ENCODE measurements at regions not wholly inside any gene's neighbourhood (a gene's known extent, or its start where the extent isn't known, plus 50 kb on each side); places are given as distances from the start of the nearest gene placed in this dataset.

DNA sequence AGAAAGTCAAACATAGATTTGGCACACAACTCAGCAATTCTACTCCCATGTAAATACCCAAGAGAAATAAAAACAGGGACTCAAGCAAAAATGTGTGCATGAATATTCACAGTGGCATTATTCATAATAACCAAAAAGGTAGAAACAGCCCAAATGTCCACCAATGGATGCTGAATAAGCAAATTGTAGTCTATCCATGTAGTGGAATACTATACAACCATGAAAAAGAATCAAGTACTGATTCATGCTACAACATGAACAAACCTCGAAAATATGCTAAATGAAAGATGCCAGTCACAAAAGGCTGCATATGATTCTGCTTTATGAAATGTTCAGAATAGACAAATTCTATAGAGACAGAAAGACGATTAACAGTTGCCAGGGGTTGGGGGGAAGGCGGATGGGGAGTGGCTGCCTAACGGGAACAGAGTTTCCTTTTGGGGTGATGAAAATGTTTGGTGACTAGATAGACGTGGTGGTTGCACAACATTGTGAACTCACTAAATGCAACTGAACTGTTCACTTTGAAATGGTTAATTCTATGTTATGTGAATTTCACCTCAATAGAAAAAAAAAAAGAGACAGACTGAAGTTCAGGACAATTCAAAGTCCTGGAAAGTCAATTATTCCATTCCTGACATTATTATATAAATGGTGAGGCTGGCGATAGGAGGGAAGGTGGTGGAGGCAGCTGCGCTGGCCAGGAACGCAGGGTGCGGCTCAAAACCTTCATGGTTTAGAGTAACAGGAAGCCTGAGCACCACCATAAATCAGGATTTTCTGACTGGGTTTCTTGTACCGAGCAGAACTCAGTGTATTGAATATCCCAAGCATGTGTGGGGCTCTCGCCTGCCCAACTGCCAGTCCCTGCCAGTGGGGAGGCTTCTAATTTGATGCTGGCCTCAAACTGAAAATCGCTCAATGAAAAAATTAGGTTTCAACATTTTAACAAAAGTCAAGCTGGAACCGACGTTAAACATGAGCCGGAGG lies 300.9 kb downstream of the C16orf95 start:
- Mint-ChIP-seq H3K4me1 (ENCODE audit: low read depth, unreplicated experiment) (peaks cover 6% of the 10 kb centered on the region), H3K27me3 (ENCODE audit: low read depth, unreplicated experiment) (peaks cover 16% of the 10 kb centered on the region), H3K27ac (ENCODE audit: unreplicated experiment) (no peak overlapping the region), H3K36me3 (ENCODE audit: low read depth, unreplicated experiment) (no peaks in the 10 kb centered on the region), H3K9me3 (ENCODE audit: unreplicated experiment) (no peaks in the 10 kb centered on the region), H3K4me3 (ENCODE audit: unreplicated experiment) (no peak overlapping the region)
- DNase-seq (ENCODE audit: low read depth) = no peak
- no peak overlapping the region for H3K4me2 ChIP-seq (ENCODE audit: low read length)
- H3K4me1 ChIP-seq (ENCODE audit: insufficient read depth, low read length) = peaks cover 12% of the 10 kb centered on the region
- no peak overlapping the region for H3K9ac ChIP-seq (ENCODE audit: low read length)
- FAIRE-seq = no peak
- TF ChIP-seq EZH2 (IDR thresholded peaks at IDR 0.05; ENCODE audit: insufficient read depth, low read length) = no peak
- H3K9me3 ChIP-seq (ENCODE audit: insufficient read depth, low read depth, low read length) = no peaks in the 10 kb centered on the region
- H4K20me1 ChIP-seq (ENCODE audit: insufficient read depth, low read length) = no peaks in the 10 kb centered on the region
- H3K27me3 ChIP-seq (ENCODE audit: insufficient read depth, low read length) = no peaks in the 10 kb centered on the region
- H2AFZ ChIP-seq (ENCODE audit: low read depth, low read length) = no peak overlapping the region
- H3K4me3 ChIP-seq (ENCODE audit: insufficient read depth, low read depth, low read length) = no peak overlapping the region
- no peaks in the 10 kb centered on the region for H3K36me3 ChIP-seq (ENCODE audit: insufficient read depth, low read length)
- no peak overlapping the region for H3K27ac ChIP-seq (ENCODE audit: low read depth, low read length)
- H3K79me2 ChIP-seq (ENCODE audit: insufficient read depth, low read length) = no peaks in the 10 kb centered on the region

DNA sequence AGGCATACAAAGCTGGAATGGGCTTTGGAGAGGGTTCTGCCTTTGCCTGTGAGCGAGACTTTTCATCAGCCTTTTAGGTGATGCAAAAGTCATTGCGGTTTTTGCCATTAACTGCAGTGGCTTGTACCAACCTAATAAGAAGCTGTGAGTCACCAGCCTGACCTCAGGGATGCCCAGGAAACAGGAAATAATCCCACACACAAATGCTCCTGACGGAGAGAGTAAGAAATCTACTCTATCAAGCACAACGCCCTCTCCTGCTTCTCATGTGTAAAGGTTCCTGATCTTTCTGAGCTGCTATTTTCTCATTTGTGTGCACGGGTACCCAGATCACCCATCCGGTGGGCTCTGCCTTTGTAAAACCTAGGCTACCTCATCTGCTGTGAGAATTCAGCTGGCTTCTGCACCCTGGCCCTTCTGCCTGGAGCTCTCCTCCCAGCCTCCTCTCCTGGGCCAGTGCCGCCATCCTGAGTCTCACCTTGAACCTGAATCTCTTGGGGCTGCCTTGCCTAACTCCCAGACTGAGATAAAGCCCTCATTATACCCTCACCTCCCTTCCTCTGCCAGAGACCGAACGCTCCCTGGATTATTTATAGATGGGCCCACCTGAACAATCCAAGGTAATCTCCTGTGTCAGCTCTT lies 299.7 kb downstream of the C16orf95 start:
- H3K27me3 ChIP-seq (ENCODE audit: insufficient read depth, low read length) = no peaks in the 10 kb centered on the region
- H3K4me1 ChIP-seq (ENCODE audit: insufficient read depth, low read length) = peaks cover 12% of the 10 kb centered on the region
- H3K27ac ChIP-seq (ENCODE audit: low read depth, low read length) = no peak overlapping the region
- peak overlapping the region; percentile 38 for H3K4me2 ChIP-seq (ENCODE audit: low read length)
- no peak for TF ChIP-seq EZH2 (IDR thresholded peaks at IDR 0.05; ENCODE audit: insufficient read depth, low read length)
- TF ChIP-seq, protein P1, sequence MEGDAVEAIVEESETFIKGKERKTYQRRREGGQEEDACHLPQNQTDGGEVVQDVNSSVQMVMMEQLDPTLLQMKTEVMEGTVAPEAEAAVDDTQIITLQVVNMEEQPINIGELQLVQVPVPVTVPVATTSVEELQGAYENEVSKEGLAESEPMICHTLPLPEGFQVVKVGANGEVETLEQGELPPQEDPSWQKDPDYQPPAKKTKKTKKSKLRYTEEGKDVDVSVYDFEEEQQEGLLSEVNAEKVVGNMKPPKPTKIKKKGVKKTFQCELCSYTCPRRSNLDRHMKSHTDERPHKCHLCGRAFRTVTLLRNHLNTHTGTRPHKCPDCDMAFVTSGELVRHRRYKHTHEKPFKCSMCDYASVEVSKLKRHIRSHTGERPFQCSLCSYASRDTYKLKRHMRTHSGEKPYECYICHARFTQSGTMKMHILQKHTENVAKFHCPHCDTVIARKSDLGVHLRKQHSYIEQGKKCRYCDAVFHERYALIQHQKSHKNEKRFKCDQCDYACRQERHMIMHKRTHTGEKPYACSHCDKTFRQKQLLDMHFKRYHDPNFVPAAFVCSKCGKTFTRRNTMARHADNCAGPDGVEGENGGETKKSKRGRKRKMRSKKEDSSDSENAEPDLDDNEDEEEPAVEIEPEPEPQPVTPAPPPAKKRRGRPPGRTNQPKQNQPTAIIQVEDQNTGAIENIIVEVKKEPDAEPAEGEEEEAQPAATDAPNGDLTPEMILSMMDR (IDR thresholded peaks at IDR 0.05; ENCODE audit: insufficient read depth, low read depth, low read length) = peak; percentile 46
- Mint-ChIP-seq H3K9me3 (ENCODE audit: unreplicated experiment) (no peaks in the 10 kb centered on the region), H3K4me3 (ENCODE audit: unreplicated experiment) (no peak overlapping the region), H3K27ac (ENCODE audit: unreplicated experiment) (no peak overlapping the region), H3K36me3 (ENCODE audit: low read depth, unreplicated experiment) (no peaks in the 10 kb centered on the region), H3K4me1 (ENCODE audit: low read depth, unreplicated experiment) (peaks cover 6% of the 10 kb centered on the region), H3K27me3 (ENCODE audit: low read depth, unreplicated experiment) (peaks cover 16% of the 10 kb centered on the region)
- no peak overlapping the region for H3K9ac ChIP-seq (ENCODE audit: low read length)
- H2AFZ ChIP-seq (ENCODE audit: low read depth, low read length) = no peak overlapping the region
- H3K36me3 ChIP-seq (ENCODE audit: insufficient read depth, low read length) = no peaks in the 10 kb centered on the region
- peak; percentile 93 for DNase-seq (ENCODE audit: low read depth)
- H3K4me3 ChIP-seq (ENCODE audit: insufficient read depth, low read depth, low read length) = no peak overlapping the region
- FAIRE-seq = peak; percentile 74
- H3K79me2 ChIP-seq (ENCODE audit: insufficient read depth, low read length) = no peaks in the 10 kb centered on the region
- no peaks in the 10 kb centered on the region for H3K9me3 ChIP-seq (ENCODE audit: insufficient read depth, low read depth, low read length)
- no peaks in the 10 kb centered on the region for H4K20me1 ChIP-seq (ENCODE audit: insufficient read depth, low read length)

- H3K4me1 Mint-ChIP-seq (ENCODE audit: low read depth, unreplicated experiment) = peaks cover 3% of the 10 kb centered on the region
- H3K9me3 Mint-ChIP-seq (ENCODE audit: unreplicated experiment) = peaks cover 12% of the 10 kb centered on the region
- no peak overlapping the region for H3K4me3 ChIP-seq (ENCODE audit: insufficient read depth, low read depth, low read length)
- no peak for TF ChIP-seq EZH2 (IDR thresholded peaks at IDR 0.05; ENCODE audit: insufficient read depth, low read length)
- TF ChIP-seq, protein P1 (IDR thresholded peaks at IDR 0.05; ENCODE audit: insufficient read depth, low read depth, low read length) = no peak
- no peaks in the 10 kb centered on the region for H3K9me3 ChIP-seq (ENCODE audit: insufficient read depth, low read depth, low read length)
- H2AFZ ChIP-seq (ENCODE audit: low read depth, low read length) = no peak overlapping the region
- H3K4me2 ChIP-seq (ENCODE audit: low read length) = no peak overlapping the region
- no peaks in the 10 kb centered on the region for H3K4me1 ChIP-seq (ENCODE audit: insufficient read depth, low read length)
- H3K27ac Mint-ChIP-seq (ENCODE audit: unreplicated experiment) = no peak overlapping the region
- peaks cover 2% of the 10 kb centered on the region for H3K27me3 ChIP-seq (ENCODE audit: insufficient read depth, low read length)
- FAIRE-seq (no peak), DNase-seq (ENCODE audit: low read depth) (no peak)
- no peaks in the 10 kb centered on the region for H3K79me2 ChIP-seq (ENCODE audit: insufficient read depth, low read length)
- H3K9ac ChIP-seq (ENCODE audit: low read length) = no peak overlapping the region
- H3K36me3 Mint-ChIP-seq (ENCODE audit: low read depth, unreplicated experiment) = no peaks in the 10 kb centered on the region
- no peaks in the 10 kb centered on the region for H4K20me1 ChIP-seq (ENCODE audit: insufficient read depth, low read length)
- no peak overlapping the region for H3K4me3 Mint-ChIP-seq (ENCODE audit: unreplicated experiment)
- H3K27ac ChIP-seq (ENCODE audit: low read depth, low read length) = no peak overlapping the region
- no peaks in the 10 kb centered on the region for H3K36me3 ChIP-seq (ENCODE audit: insufficient read depth, low read length)
- H3K27me3 Mint-ChIP-seq (ENCODE audit: low read depth, unreplicated experiment) = peaks cover 37% of the 10 kb centered on the region
Measured at GRCh38 chr16:87025676-87026075, 291.5 kb downstream of the C16orf95 start.

Data from astrocyte (in vitro differentiated cells and primary cell).